MCF 10A (cell line): ENCODE measurements at regions not wholly inside any gene's neighbourhood (a gene's known extent, or its start where the extent isn't known, plus 50 kb on each side); places are given as distances from the start of the nearest gene placed in this dataset.

Source experiments
- BruUV-seq: library from RNA; stranded (reverse); fragments of 400-500 nt; replicated peaks from 2 replicates; lab custom pipeline; 2021; lab: Mats Ljungman, UMichigan
- CTCF ChIA-PET: fragments of 300-600 bp; sonication (Branson Sonifier 250); formaldehyde crosslinking; extraction: SDS; loops from one replicate; lab custom pipeline; 2021; ENCODE audit warnings: antibody characterized with exemption, inconsistent platforms; lab: Yijun Ruan, JAX
- POLR2A ChIA-PET: fragments of 300-600, 350-650 bp; sonication (Branson Sonifier 250); formaldehyde crosslinking; extraction: SDS; loops from one replicate; lab custom pipeline; 2020; ENCODE audit warnings: antibody characterized with exemption, inconsistent platforms; lab: Yijun Ruan, JAX
- DNase-seq: peaks from one replicate; pipeline ENCODE4 v3.0.0-alpha.2; 2018; ENCODE audit not compliant: unreplicated experiment
- H3K27ac Mint-ChIP-seq: one replicate; pipeline ENCODE4 v1.8.0; 2022; ENCODE audit warnings: mild to moderate bottlenecking, low read depth, mixed read lengths; ENCODE audit not compliant: unreplicated experiment
- H3K27me3 Mint-ChIP-seq: one replicate; pipeline ENCODE4 v1.8.0; 2022; ENCODE audit warnings: mixed read lengths; ENCODE audit not compliant: insufficient read depth, unreplicated experiment
- H3K36me3 Mint-ChIP-seq: one replicate; pipeline ENCODE4 v1.8.0; 2022; ENCODE audit warnings: mild to moderate bottlenecking, moderate library complexity, mixed read lengths; ENCODE audit not compliant: insufficient read depth, unreplicated experiment
- H3K4me1 Mint-ChIP-seq: one replicate; pipeline ENCODE4 v1.8.0; 2022; ENCODE audit warnings: mixed read lengths; ENCODE audit not compliant: insufficient read depth, unreplicated experiment
- H3K4me3 Mint-ChIP-seq: one replicate; pipeline ENCODE4 v1.8.0; 2022; ENCODE audit warnings: mild to moderate bottlenecking, moderate library complexity, mixed read lengths; ENCODE audit not compliant: unreplicated experiment
- H3K9me3 Mint-ChIP-seq: one replicate; pipeline ENCODE4 v1.8.0; 2022; ENCODE audit warnings: mixed read lengths; ENCODE audit not compliant: unreplicated experiment
- CTCF ChIP-seq: fragments of 200-600 bp; IDR thresholded peaks from one replicate; pipeline ENCODE4 v1.8.0; 2022; ENCODE audit warnings: antibody characterized with exemption, mild to moderate bottlenecking; ENCODE audit not compliant: unreplicated experiment
- intact Hi-C: fragments of 100-400 bp; cut with micrococcal nuclease; formaldehyde crosslinking; loops from 2 replicates; pipeline ENCODE4 v1.14.1; 2022

GRCh38 chr2:64203858-64204632, 59.8 kb upstream of the PELI1 start:
- no peaks in the 10 kb centered on the region for H3K27me3 Mint-ChIP-seq
- CTCF ChIA-PET: interaction anchor here (1.2 kb wide), 1 partner anchor 154 kb away, joined by 3 read pairs; no protein-coding TSS in a partner anchor
- H3K27ac Mint-ChIP-seq: no peak overlapping the region
- peak; percentile 18 for DNase-seq
- POLR2A ChIA-PET: interaction anchor here (0.7 to 1.5 kb wide), 4 partner anchors 10 to 778 kb away, joined by 3 to 7 read pairs (median 3); no protein-coding TSS in a partner anchor
- no peak for TF ChIP-seq CTCF
- peaks cover 10% of the 10 kb centered on the region for H3K4me1 Mint-ChIP-seq
- no peak overlapping the region for H3K4me3 Mint-ChIP-seq
- no peaks in the 10 kb centered on the region for H3K9me3 Mint-ChIP-seq
- intact Hi-C loops: no loop called here
- BruUV-seq: no TSS peak
- no peaks in the 10 kb centered on the region for H3K36me3 Mint-ChIP-seq

- H3K9me3 Mint-ChIP-seq: no peaks in the 10 kb centered on the region
- POLR2A ChIA-PET: interaction anchor here (0.9 to 1.1 kb wide), 2 partner anchors 9 to 63 kb away, joined by 3 read pairs; no protein-coding TSS in a partner anchor
- H3K27me3 Mint-ChIP-seq: no peaks in the 10 kb centered on the region
- H3K4me1 Mint-ChIP-seq: peaks cover 10% of the 10 kb centered on the region
- CTCF ChIA-PET: interaction anchor here (0.7 to 1.5 kb wide), 3 partner anchors 9 to 155 kb away, joined by 3 read pairs; no protein-coding TSS in a partner anchor
- BruUV-seq: no TSS peak
- no peaks in the 10 kb centered on the region for H3K36me3 Mint-ChIP-seq
- TF ChIP-seq CTCF: no peak
- no peak overlapping the region for H3K27ac Mint-ChIP-seq
- no peak overlapping the region for H3K4me3 Mint-ChIP-seq
- intact Hi-C loops: no loop called here
- no peak for DNase-seq
Observed at GRCh38 chr2:64204703-64205102, 60.5 kb upstream of the PELI1 start.

GRCh38 chr2:64205415-64205814, 61.2 kb upstream of the PELI1 start:
- H3K27me3 Mint-ChIP-seq: no peaks in the 10 kb centered on the region
- peaks cover 13% of the 10 kb centered on the region for H3K4me1 Mint-ChIP-seq
- BruUV-seq: no TSS peak
- intact Hi-C loops: no loop called here
- no peak for TF ChIP-seq CTCF
- CTCF ChIA-PET: interaction anchor here (0.7 to 1.5 kb wide), 2 partner anchors 10 to 97 kb away, joined by 3 read pairs; no protein-coding TSS in a partner anchor
- no peak for DNase-seq
- POLR2A ChIA-PET: interaction anchor here (0.9 kb wide), 1 partner anchor 9 kb away, joined by 3 read pairs; no protein-coding TSS in a partner anchor
- no peak overlapping the region for H3K27ac Mint-ChIP-seq
- H3K4me3 Mint-ChIP-seq: no peak overlapping the region
- no peaks in the 10 kb centered on the region for H3K36me3 Mint-ChIP-seq
- H3K9me3 Mint-ChIP-seq: no peaks in the 10 kb centered on the region

- Mint-ChIP-seq H3K4me3 (no peak overlapping the region), H3K4me1 (peaks cover 34% of the 10 kb centered on the region), H3K36me3 (no peaks in the 10 kb centered on the region), H3K27ac (no peak overlapping the region), H3K9me3 (no peaks in the 10 kb centered on the region), H3K27me3 (no peaks in the 10 kb centered on the region)
- no peak for DNase-seq
- no TSS peak for BruUV-seq
- TF ChIP-seq CTCF: no peak
- ChIA-PET POLR2A (no interaction called here), CTCF (interaction anchor here (1.0 kb wide), 1 partner anchor 55 kb away, joined by 3 read pairs; no protein-coding TSS in a partner anchor)
- intact Hi-C loops: no loop called here
Observed at GRCh38 chr2:64207573-64207972, 63.4 kb upstream of the PELI1 start.
